ENCODE measurements at regions not wholly inside any gene's neighbourhood (a gene's known extent, or its start where the extent isn't known, plus 50 kb on each side); places are given as distances from the start of the nearest gene placed in this dataset.
A peak's percentile ranks its signal among the peaks of the same experiment; 100 is the strongest.

DNA sequence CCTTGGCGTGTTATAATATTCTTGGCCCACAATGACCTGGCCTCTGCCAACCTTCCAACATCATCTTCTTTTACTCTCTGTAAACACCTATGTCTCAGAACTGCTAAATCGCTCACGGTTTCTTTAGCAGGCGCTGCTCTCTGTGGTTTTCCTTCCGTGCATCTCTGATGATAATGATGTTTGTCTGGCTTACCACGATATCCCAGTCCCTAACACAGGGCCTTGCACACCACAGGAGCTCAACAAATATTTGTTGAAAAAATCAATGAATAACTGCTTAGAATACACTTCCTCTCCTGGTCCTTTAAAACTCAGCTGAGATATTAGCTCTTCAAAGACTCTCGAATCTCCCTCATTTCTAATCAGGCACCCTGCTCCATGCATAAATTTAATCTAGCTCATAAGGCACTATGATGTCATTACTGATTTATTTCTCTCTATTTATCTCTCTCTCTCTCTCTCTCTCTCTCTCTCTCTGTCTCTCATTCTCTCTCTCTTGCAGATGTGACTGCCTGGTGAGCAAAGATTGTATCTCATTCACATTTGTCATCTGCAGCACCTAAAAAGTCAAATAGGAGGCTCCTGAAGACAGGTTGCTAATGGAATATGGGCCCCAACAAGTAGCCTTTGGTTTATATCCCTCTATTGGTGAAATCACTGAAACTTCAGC lies 206.4 kb downstream of the NHLRC3 start:
- DNase-seq, result no peak

GRCh38 chr13:39245688-39246087 lies 207.4 kb downstream of the NHLRC3 start:
- no peak for DNase-seq

DNA sequence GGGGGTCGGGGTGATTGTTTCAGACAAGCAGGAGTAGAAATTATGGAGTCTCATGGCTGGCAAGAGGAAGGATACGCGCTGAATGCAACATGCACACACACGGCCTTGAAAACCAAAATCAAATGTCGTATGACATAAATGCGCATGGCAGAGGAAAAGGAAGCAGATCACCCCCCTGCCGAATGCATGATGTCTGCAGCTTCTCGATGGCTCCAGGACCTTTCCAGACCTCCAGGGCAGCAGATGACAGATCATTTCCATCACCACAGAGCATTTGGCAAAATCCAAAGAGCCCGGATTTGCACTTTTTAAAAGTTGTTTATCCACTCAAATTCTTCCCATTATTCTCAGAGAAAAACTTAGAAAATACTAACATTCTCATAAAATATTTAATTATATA lies 211.7 kb downstream of the NHLRC3 start:
- DNase-seq, result no peak

DNA sequence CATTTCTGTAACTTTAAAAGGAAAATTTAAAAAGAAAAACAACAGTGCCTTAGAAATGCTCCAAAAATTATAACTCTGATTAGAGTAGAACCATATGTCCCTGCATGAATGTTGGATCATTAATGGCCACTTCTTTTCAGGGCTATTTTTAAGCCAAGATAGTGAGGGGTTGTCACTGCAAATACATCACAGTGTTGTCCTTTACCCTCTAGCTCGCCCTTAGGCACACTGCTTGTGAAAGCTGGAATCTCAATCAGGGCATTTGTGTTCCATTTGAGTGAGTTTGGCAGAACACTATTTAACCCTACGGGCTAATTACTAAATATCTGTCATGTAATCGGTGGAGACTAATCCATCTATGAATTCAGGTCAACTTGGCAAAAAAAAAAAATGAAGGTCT lies 212.2 kb downstream of the NHLRC3 start:
- DNase-seq, result no peak

DNA sequence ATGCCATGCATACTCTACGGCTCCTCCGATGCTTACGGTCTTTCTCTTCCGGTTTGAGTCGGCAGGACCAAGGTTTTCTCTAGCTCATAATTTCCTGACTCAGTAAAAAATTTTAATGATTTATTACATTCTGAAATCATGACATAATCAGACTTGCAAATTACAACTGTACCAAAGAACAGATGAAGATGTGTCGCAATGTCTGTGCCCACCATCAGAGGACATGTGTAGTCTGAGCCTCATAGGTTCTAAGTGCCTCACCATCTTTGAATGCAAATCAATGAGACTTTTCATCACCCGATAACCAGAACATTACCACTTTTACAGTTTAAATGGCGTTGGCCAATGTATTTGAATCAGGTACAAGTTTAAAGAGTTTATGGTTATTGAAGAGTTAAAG lies 213.1 kb downstream of the NHLRC3 start:
- DNase-seq, result no peak

DNA sequence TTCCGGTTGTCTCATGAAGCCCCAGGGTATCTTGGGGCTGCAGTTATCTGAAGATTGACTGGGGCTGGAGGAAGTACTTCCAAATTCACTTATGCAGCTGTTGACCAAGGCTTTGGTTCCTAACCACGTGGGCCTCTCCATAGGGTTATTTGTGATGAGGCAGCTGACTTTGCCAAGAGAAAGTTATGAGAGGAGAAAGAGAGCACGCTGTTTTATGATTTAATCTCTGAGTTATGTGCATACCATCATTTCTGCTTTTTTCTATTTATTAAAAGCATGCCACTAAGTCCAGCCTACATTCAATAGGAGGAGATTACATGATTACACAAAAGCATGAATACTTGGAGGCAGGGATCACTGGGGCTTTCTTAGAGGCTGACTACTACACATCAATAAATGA lies 215.5 kb downstream of the NHLRC3 start:
- DNase-seq, result peak; percentile 58

DNA sequence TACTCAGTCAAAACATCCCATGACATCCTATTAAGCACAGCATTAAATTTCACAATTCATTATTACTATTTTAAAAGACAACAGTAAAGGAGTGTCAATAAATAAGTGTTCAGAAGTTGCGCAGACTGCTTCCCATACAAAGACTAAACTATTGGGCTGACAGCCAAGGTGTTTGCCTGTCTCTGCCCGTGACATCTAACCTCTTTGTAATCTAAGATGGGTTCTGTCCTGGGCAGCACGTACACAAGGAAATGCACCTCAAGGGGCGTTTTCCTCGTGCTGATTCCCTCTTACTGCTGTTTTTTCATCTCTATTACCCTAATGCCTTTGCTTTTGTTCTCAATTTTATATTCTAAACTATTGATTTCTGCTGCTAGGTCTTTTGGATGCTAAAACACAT lies 216.3 kb downstream of the NHLRC3 start:
- DNase-seq, result no peak

- no peak for DNase-seq
These were observed 219.4 kb downstream of the NHLRC3 start for GRCh38 chr13:39257642-39258041.

- DNase-seq, result no peak
These were observed 221.3 kb downstream of the NHLRC3 start for GRCh38 chr13:39259371-39260140.

- DNase-seq, result peak; percentile 55
These were observed 224.8 kb downstream of the NHLRC3 start for GRCh38 chr13:39263033-39263432.

GRCh38 chr13:39263531-39263930 lies 225.3 kb downstream of the NHLRC3 start:
- no peak for DNase-seq

DNA sequence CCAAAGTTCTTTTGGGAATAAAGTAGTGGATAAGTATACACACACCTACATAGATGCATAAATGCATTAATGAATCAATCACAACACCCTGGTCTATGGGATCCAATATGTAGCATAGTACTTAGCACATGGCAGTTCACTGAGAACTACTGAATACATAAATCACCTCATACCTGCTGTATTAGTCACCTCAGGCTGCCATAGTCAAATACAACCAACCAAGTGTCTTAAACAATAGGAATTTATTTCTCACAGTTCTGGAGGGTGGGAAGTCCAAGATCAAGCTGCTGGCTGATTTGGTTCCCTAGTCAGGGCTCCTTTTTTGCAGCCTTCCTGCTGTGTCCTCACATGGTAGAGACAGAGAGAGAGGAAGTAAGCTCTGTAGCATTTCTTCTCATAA lies 228.2 kb downstream of the NHLRC3 start:
- DNase-seq, result no peak

GRCh38 chr13:39268398-39268797 lies 230.1 kb downstream of the NHLRC3 start:
- no peak for DNase-seq

DNA sequence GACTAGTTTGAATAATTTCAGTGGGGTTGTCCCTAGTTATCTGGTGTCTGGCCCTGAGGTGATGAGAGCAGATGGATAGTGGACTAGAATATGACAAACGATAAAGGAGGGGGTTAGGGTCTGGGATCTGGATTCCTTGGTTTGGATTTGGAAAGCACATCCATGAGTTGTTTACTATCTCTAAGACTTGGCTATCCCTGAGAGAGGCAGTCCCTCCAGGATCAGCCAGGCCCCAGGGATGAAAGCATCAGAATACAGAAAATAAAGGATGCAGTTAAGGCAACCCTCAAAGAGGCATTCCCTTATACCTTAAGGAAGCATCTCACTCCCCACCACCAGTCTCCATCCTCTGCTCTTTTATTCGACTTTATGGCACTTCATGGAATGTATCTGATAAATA lies 230.7 kb downstream of the NHLRC3 start:
- DNase-seq, result no peak

DNA sequence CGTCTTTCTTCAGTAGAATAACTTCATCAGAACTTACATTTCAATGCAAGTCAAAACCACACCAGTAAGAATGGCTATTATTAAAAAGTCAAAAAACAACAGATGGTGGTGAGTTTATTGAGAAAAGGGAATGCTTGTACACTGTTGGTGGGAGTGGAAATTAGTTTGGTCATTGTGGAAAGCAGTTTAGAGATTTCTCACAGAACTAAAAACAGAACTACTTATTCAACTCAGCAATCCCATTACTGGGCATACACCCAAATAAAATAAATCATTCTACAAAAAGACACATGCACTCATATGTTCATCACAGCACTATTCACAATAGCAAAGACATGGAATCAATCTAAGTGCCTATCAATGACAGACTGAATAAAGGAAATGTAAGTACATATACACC lies 231.2 kb downstream of the NHLRC3 start:
- DNase-seq, result no peak

DNA sequence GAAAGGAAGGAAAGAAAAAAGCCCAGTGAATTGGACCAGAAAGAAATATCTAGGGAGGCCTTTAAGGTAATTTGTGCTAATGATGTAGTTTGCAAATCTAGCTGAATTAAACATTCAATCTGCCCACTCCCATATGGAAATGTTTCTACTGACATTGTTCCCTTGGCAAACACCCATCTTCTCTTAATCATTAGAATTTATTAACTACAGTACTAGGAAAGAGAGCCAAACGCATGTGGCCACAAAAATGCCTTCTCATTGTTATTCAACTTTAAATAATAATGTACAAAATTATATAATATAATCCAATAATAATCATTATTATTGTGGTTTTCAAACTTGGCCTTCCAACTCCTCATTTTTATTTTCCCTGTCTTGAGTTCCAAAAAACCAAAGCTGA lies 234.7 kb downstream of the NHLRC3 start:
- no peak for DNase-seq

DNA sequence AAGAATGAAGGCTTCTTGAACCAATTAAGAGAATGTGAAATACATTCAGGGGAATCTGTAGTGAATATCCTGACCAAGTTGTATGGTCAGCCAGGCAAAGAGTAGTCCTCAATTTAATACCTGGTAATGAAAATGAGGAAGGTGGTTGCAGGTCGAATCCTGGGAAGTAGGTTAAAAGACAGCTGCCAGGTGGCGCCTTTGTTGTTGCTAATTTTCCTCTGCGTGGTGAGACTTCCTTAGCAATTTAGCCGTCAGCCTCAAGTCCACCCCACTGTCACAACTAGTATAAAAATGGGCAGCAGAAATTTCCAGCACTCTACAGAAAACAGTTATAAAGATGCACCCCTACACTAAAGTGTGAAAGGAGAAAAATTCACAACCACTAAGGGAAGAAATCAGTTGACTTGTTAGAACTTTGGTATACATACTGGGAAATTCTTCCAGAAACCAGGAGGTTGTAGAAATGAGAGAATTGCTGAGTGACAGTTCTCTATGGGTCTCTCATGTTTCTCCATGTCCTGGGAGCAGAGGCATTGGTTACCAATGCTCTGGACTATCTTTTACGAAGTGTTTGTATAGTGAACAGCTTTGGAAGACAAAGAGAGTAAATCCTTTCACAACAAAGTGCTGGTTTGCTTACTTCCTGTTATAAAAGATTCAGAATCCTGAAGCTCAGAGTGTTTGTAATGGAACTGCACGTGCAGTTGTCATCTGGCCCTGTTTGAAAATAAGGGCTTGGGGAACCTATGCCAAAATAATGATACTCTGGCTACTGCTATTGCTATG lies 235.9 kb downstream of the NHLRC3 start:
- peak; percentile 31 for DNase-seq

- DNase-seq, result no peak
These were observed 236.6 kb downstream of the NHLRC3 start for GRCh38 chr13:39274739-39275325.

DNA sequence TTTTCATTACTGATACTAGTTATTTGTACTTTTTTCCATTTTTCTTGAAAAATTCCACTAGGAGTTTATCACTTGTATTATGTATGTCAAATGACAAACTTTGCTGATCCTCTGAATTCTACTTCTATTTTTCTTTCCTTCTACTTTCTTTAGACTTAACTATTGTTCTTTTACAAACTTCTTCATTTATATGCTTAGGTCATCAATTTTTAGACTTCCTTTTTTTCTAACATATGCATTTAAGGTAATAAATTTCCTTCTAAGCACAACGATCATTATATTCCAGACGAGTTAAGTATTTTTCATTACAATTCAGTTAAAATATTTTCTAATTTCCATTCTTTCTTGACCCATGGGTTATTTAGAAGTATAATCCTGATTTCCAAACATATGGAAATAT lies 240.8 kb downstream of the NHLRC3 start:
- no peak for DNase-seq

- DNase-seq, result no peak
These were observed 243.4 kb downstream of the NHLRC3 start for GRCh38 chr13:39281539-39282150.

DNA sequence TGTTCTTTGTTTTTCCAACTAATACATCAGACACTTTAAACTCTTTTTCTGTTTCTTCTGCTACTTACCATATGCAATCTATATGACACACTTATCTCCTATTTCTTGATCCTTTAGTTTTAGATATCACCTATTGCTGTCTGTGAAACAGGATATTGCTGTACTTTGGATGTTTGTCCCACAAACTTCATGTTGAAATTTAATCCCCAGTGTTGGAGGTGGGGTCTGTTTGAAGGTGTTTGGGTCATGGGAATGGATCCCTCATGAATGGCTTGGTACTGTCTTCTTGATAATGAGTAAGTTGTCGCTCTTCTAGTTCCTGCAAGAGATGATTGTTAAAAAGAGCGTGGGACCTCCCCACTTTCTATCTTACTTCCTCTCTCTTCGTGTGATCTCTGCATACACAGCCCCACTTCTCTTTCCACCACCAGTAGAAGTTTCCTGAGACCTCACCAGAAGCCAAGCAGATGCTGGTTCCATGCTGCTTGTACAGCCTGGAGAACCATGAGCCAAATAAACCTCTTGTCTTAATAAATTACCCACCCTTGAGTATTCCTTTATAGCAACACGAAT lies 244.2 kb downstream of the NHLRC3 start:
- no peak for DNase-seq

- peak; percentile 56 for DNase-seq
These were observed 244.8 kb downstream of the NHLRC3 start for GRCh38 chr13:39283072-39283471.

All from tongue (tissue), 1 donor.